Neural cell (in vitro differentiated cells): ENCODE measurements at regions not wholly inside any gene's neighbourhood (a gene's known extent, or its start where the extent isn't known, plus 50 kb on each side); places are given as distances from the start of the nearest gene placed in this dataset.

Source experiments
- H2AFZ ChIP-seq: fragments of 200-600, 300-800 bp; sonication (generic), shearing (Covaris generic); 2 replicates; pipeline ENCODE4 v1.6.0; 2014; ENCODE audit warnings: low read depth, mild to moderate bottlenecking, antibody characterized with exemption, low read length, moderate library complexity
- H3F3A ChIP-seq: fragments of 200-600 bp; shearing (Covaris generic); 2 replicates; pipeline ENCODE4 v1.6.1; 2016; ENCODE audit warnings: mild to moderate bottlenecking, moderate library complexity, mixed read lengths, antibody characterized with exemption, low read length; ENCODE audit not compliant: insufficient read depth, poor library complexity, severe bottlenecking
- H3K27ac ChIP-seq: fragments of 200-600, 300-800 bp; sonication (generic), shearing (Covaris generic); 2 replicates; pipeline ENCODE4 v1.5.1; 2014; ENCODE audit warnings: mild to moderate bottlenecking, low read length, moderate library complexity
- H3K27me3 ChIP-seq: fragments of 300-800, 200-600 bp; sonication (generic), shearing (Covaris generic); 2 replicates; pipeline ENCODE4 v1.6.0; 2014; ENCODE audit warnings: mild to moderate bottlenecking, low read depth, low read length, moderate library complexity; ENCODE audit not compliant: insufficient read depth
- H3K36me3 ChIP-seq: fragments of 300-800, 200-600 bp; sonication (generic), shearing (Covaris generic); 2 replicates; pipeline ENCODE4 v1.5.1; 2014; ENCODE audit warnings: mild to moderate bottlenecking, antibody characterized with exemption, low read length, moderate library complexity; ENCODE audit not compliant: insufficient read depth
- H3K4me2 ChIP-seq: fragments of 300-800, 200-600 bp; sonication (generic), shearing (Covaris generic); 2 replicates; pipeline ENCODE4 v1.6.0; 2014; ENCODE audit warnings: mild to moderate bottlenecking, low read length
- H3K4me3 ChIP-seq: fragments of 300-800, 200-600 bp; sonication (generic), shearing (Covaris generic); 2 replicates; pipeline ENCODE4 v1.5.1; 2014; ENCODE audit warnings: mild to moderate bottlenecking, low read length, moderate library complexity
- H3K79me2 ChIP-seq: fragments of 200-600 bp; shearing (Covaris generic); replicated peaks from 2 replicates; pipeline ENCODE4 v1.6.0; 2014; ENCODE audit warnings: mild to moderate bottlenecking, low read length, moderate library complexity; ENCODE audit not compliant: insufficient read depth
- H3K9ac ChIP-seq: fragments of 300-800, 200-600 bp; sonication (generic), shearing (Covaris generic); 2 replicates; pipeline ENCODE4 v1.6.1; 2016; ENCODE audit warnings: mild to moderate bottlenecking, low read length, mixed read lengths
- H3K9me2 ChIP-seq: fragments of 200-600 bp; shearing (Covaris generic); 2 replicates; pipeline ENCODE4 v1.6.1; 2016; ENCODE audit warnings: mild to moderate bottlenecking, low read length, mixed read lengths; ENCODE audit not compliant: insufficient read depth
- H3K9me3 ChIP-seq: fragments of 200-600, 300-800 bp; sonication (generic), shearing (Covaris generic); 2 replicates; pipeline ENCODE4 v1.6.1; 2016; ENCODE audit warnings: mild to moderate bottlenecking, mixed run types, low read length, moderate library complexity, mixed read lengths
- H4K20me1 ChIP-seq: fragments of 200-600 bp; shearing (Covaris generic); 2 replicates; pipeline ENCODE4 v1.6.1; 2016; ENCODE audit warnings: mild to moderate bottlenecking, mixed run types; ENCODE audit not compliant: insufficient read depth
- CTCF ChIP-seq: fragments of 450-650 bp; IDR thresholded peaks from 2 replicates; pipeline ENCODE4 v1.5.1; 2014; ENCODE audit warnings: antibody characterized with exemption, mild to moderate bottlenecking, moderate library complexity; ENCODE audit not compliant: poor library complexity, severe bottlenecking
- EP300 ChIP-seq: fragments of 450-650 bp; conservative IDR thresholded peaks from 2 replicates; pipeline ENCODE4 v1.6.1; 2014; ENCODE audit warnings: antibody characterized with exemption, mild to moderate bottlenecking, moderate library complexity; ENCODE audit not compliant: poor library complexity, severe bottlenecking
- EZH2 ChIP-seq: fragments of 200-600, 300-800 bp; shearing (Covaris generic), sonication (generic); IDR thresholded peaks from 2 replicates; pipeline ENCODE4 v1.6.1; 2014; ENCODE audit warnings: antibody characterized with exemption, low read length, borderline replicate concordance, mild to moderate bottlenecking; ENCODE audit not compliant: insufficient read depth, poor library complexity, severe bottlenecking
- MXI1 ChIP-seq: fragments of 450-650 bp; conservative IDR thresholded peaks from 2 replicates; pipeline ENCODE4 v1.6.1; 2014; ENCODE audit warnings: antibody characterized with exemption, mild to moderate bottlenecking; ENCODE audit not compliant: poor library complexity, severe bottlenecking
- POLR2AphosphoS5 ChIP-seq: IDR thresholded peaks from 2 replicates; pipeline ENCODE4 v1.6.1; 2012
- RAD21 ChIP-seq: fragments of 450-650 bp; conservative IDR thresholded peaks from 2 replicates; pipeline ENCODE4 v1.6.1; 2014; ENCODE audit warnings: antibody characterized with exemption, mild to moderate bottlenecking, moderate library complexity
- REST ChIP-seq: IDR thresholded peaks from 2 replicates; pipeline ENCODE4 v1.6.1; 2012; ENCODE audit warnings: borderline replicate concordance
- SMC3 ChIP-seq: fragments of 450-650 bp; conservative IDR thresholded peaks from 2 replicates; pipeline ENCODE4 v1.6.1; 2014; ENCODE audit warnings: antibody characterized with exemption, mild to moderate bottlenecking, moderate library complexity; ENCODE audit not compliant: poor library complexity
- TAF1 ChIP-seq: IDR thresholded peaks from 2 replicates; pipeline ENCODE4 v1.6.1; 2012; ENCODE audit warnings: low read depth

- H3K4me3 ChIP-seq, result no peak overlapping the region
- H3F3A ChIP-seq, result no peaks in the 10 kb centered on the region
- no peaks in the 10 kb centered on the region for H3K9me3 ChIP-seq
- no peaks in the 10 kb centered on the region for H3K9me2 ChIP-seq
- H3K79me2 ChIP-seq, result no peaks in the 10 kb centered on the region
- H3K27me3 ChIP-seq, result no peaks in the 10 kb centered on the region
- H3K36me3 ChIP-seq, result no peaks in the 10 kb centered on the region
- no peak overlapping the region for H2AFZ ChIP-seq
- no peak overlapping the region for H3K27ac ChIP-seq
- TF ChIP-seq RAD21, result no peak
- no peak for TF ChIP-seq EP300
- TF ChIP-seq POLR2AphosphoS5, result no peak
- no peak for TF ChIP-seq CTCF
- no peak overlapping the region for H3K9ac ChIP-seq
- no peaks in the 10 kb centered on the region for H4K20me1 ChIP-seq
- no peak overlapping the region for H3K4me2 ChIP-seq
Observed at GRCh38 chr3:18153571-18154173, 271.5 kb downstream of the SATB1 start.

- Histone ChIP-seq H2AFZ (no peak overlapping the region), H3K9me2 (no peaks in the 10 kb centered on the region), H3F3A (no peaks in the 10 kb centered on the region)
Observed at GRCh38 chr3:18151199-18151598, 273.9 kb downstream of the SATB1 start.

GRCh38 chr3:18149935-18150334 is 275.2 kb downstream of the SATB1 start:
- H4K20me1 ChIP-seq, result no peaks in the 10 kb centered on the region
- no peak overlapping the region for H3K9ac ChIP-seq
- H3K27ac ChIP-seq, result no peak overlapping the region
- no peak overlapping the region for H2AFZ ChIP-seq
- H3K4me3 ChIP-seq, result no peak overlapping the region
- no peak for TF ChIP-seq REST
- no peak for TF ChIP-seq TAF1
- TF ChIP-seq RAD21, result no peak
- TF ChIP-seq POLR2AphosphoS5, result no peak
- no peak for TF ChIP-seq CTCF
- TF ChIP-seq SMC3, result no peak
- TF ChIP-seq EZH2, result no peak
- no peaks in the 10 kb centered on the region for H3K9me3 ChIP-seq
- no peaks in the 10 kb centered on the region for H3K27me3 ChIP-seq
- H3F3A ChIP-seq, result no peaks in the 10 kb centered on the region
- H3K36me3 ChIP-seq, result no peaks in the 10 kb centered on the region
- no peak overlapping the region for H3K4me2 ChIP-seq
- no peaks in the 10 kb centered on the region for H3K79me2 ChIP-seq
- no peaks in the 10 kb centered on the region for H3K9me2 ChIP-seq

More at GRCh38 chr3:18151199-18151598, 273.9 kb downstream of the SATB1 start:
- Histone ChIP-seq H3K9ac (no peak overlapping the region), H4K20me1 (no peaks in the 10 kb centered on the region), H3K27ac (no peak overlapping the region), H3K4me3 (no peak overlapping the region), H3K27me3 (no peaks in the 10 kb centered on the region), H3K79me2 (no peaks in the 10 kb centered on the region), H3K36me3 (no peaks in the 10 kb centered on the region), H3K4me2 (no peak overlapping the region), H3K9me3 (no peaks in the 10 kb centered on the region)
- TF ChIP-seq CTCF (no peak), EZH2 (no peak), SMC3 (no peak), MXI1 (no peak), TAF1 (no peak)
